A673 (cell line): ENCODE measurements at regions not wholly inside any gene's neighbourhood (a gene's known extent, or its start where the extent isn't known, plus 50 kb on each side); places are given as distances from the start of the nearest gene placed in this dataset.

ENCODE experiments used
- BruUV-seq: library from RNA; stranded (reverse); fragments of 400-500 nt; replicated peaks from 2 replicates; lab custom pipeline; 2021; lab: Mats Ljungman, UMichigan
- CTCF ChIA-PET: fragments of 300-600 bp; sonication (Branson Sonifier 250); formaldehyde crosslinking; loops from one replicate; lab custom pipeline; 2022; ENCODE audit warnings: antibody characterized with exemption; lab: Charles Lee
- POLR2A ChIA-PET: fragments of 300-600 bp; sonication (Branson Sonifier 250); formaldehyde crosslinking; loops from one replicate; lab custom pipeline; 2022; ENCODE audit warnings: antibody characterized with exemption; ENCODE audit not compliant: low non-redundant PET; lab: Charles Lee
- DNase-seq: peaks from one replicate; pipeline ENCODE4 v3.0.0-alpha.2; 2015; ENCODE audit warnings: low spot score
- H3K27ac ChIP-seq: fragments of 200-600 bp; sonication (generic); 2 replicates; pipeline ENCODE4 v1.5.1; 2016; ENCODE audit warnings: mixed run types, low read depth, mild to moderate bottlenecking, mixed read lengths, antibody characterized with exemption, low read length; ENCODE audit not compliant: poor library complexity, severe bottlenecking
- H3K27me3 ChIP-seq: fragments of 200-600 bp; sonication (generic); replicated peaks from 2 replicates; pipeline ENCODE4 v1.6.1; 2017; ENCODE audit warnings: mixed run types, low read depth, mild to moderate bottlenecking, mixed read lengths, antibody characterized with exemption, low read length; ENCODE audit not compliant: insufficient read depth, poor library complexity
- H3K36me3 ChIP-seq: fragments of 200-600 bp; sonication (generic); 2 replicates; pipeline ENCODE4 v1.6.1; 2016; ENCODE audit warnings: mixed run types, mild to moderate bottlenecking, mixed read lengths, antibody characterized with exemption, low read length; ENCODE audit not compliant: insufficient read depth, poor library complexity, severe bottlenecking
- H3K4me1 ChIP-seq: fragments of 200-600 bp; sonication (generic); 2 replicates; pipeline ENCODE4 v1.6.1; 2017; ENCODE audit warnings: mixed run types, mild to moderate bottlenecking, mixed read lengths, antibody characterized with exemption, low read length; ENCODE audit not compliant: insufficient read depth, poor library complexity, severe bottlenecking
- H3K4me3 ChIP-seq: fragments of 200-600 bp; sonication (generic); 2 replicates; pipeline ENCODE4 v1.5.1; 2016; ENCODE audit warnings: low read depth, mixed run types, mild to moderate bottlenecking, mixed read lengths, low read length; ENCODE audit not compliant: poor library complexity, severe bottlenecking
- H3K9me3 ChIP-seq: fragments of 200-600 bp; sonication (generic); 2 replicates; pipeline ENCODE4 v1.6.1; 2016; ENCODE audit warnings: mixed run types, low read depth, mild to moderate bottlenecking, mixed read lengths, antibody characterized with exemption, low read length; ENCODE audit not compliant: poor library complexity, severe bottlenecking
- CTCF ChIP-seq: fragments of 300-800, 200-600 bp; sonication (generic); conservative IDR thresholded peaks from 2 replicates; pipeline ENCODE4 v1.5.1; 2017; ENCODE audit warnings: low read depth, mild to moderate bottlenecking, antibody characterized with exemption, low read length, moderate library complexity, mixed read lengths
- EZH2 ChIP-seq: fragments of 200-600 bp; sonication (generic); IDR thresholded peaks from 2 replicates; pipeline ENCODE4 v1.6.1; 2017; ENCODE audit warnings: borderline replicate concordance, low read depth, mild to moderate bottlenecking, mixed read lengths, antibody characterized with exemption, low read length; ENCODE audit not compliant: poor library complexity, severe bottlenecking
- intact Hi-C: fragments of 100-400 bp; cut with micrococcal nuclease; formaldehyde crosslinking; loops from one replicate; pipeline ENCODE4 v1.10.0; 2022; ENCODE audit not compliant: unreplicated experiment

GRCh38 chr13:106129273-106129672 lies 406.2 kb downstream of the EFNB2 start:
- no peaks in the 10 kb centered on the region for H3K27me3 ChIP-seq
- BruUV-seq: no TSS peak
- H3K27ac ChIP-seq: no peak overlapping the region
- no peaks in the 10 kb centered on the region for H3K4me1 ChIP-seq
- no peaks in the 10 kb centered on the region for H3K36me3 ChIP-seq
- POLR2A ChIA-PET: no interaction called here
- H3K4me3 ChIP-seq: no peak overlapping the region
- TF ChIP-seq CTCF: no peak
- TF ChIP-seq EZH2: no peak
- intact Hi-C loops: no loop called here
- no peaks in the 10 kb centered on the region for H3K9me3 ChIP-seq
- CTCF ChIA-PET: no interaction called here
- DNase-seq: no peak

- DNase-seq: no peak
- intact Hi-C loops: no loop called here
- no peak for TF ChIP-seq CTCF
- no peak for TF ChIP-seq EZH2
- Histone ChIP-seq H3K4me1 (no peaks in the 10 kb centered on the region), H3K27me3 (no peaks in the 10 kb centered on the region), H3K27ac (no peak overlapping the region), H3K4me3 (no peak overlapping the region), H3K9me3 (no peaks in the 10 kb centered on the region), H3K36me3 (no peaks in the 10 kb centered on the region)
- CTCF ChIA-PET: no interaction called here
- BruUV-seq: no TSS peak
- POLR2A ChIA-PET: no interaction called here
These were observed 413.2 kb downstream of the EFNB2 start for GRCh38 chr13:106122234-106122633.

GRCh38 chr13:106121173-106121754 lies 414.2 kb downstream of the EFNB2 start:
- CTCF ChIA-PET: no interaction called here
- POLR2A ChIA-PET: no interaction called here
- no TSS peak for BruUV-seq
- intact Hi-C loops: no loop called here
- no peak for DNase-seq
- no peak overlapping the region for H3K27ac ChIP-seq
- H3K36me3 ChIP-seq: no peaks in the 10 kb centered on the region
- no peaks in the 10 kb centered on the region for H3K4me1 ChIP-seq
- no peak overlapping the region for H3K4me3 ChIP-seq
- no peaks in the 10 kb centered on the region for H3K27me3 ChIP-seq
- H3K9me3 ChIP-seq: no peaks in the 10 kb centered on the region
- TF ChIP-seq EZH2 (no peak), CTCF (no peak)
